ENCODE measurements at regions not wholly inside any gene's neighbourhood (a gene's known extent, or its start where the extent isn't known, plus 50 kb on each side); places are given as distances from the start of the nearest gene placed in this dataset.

DNA sequence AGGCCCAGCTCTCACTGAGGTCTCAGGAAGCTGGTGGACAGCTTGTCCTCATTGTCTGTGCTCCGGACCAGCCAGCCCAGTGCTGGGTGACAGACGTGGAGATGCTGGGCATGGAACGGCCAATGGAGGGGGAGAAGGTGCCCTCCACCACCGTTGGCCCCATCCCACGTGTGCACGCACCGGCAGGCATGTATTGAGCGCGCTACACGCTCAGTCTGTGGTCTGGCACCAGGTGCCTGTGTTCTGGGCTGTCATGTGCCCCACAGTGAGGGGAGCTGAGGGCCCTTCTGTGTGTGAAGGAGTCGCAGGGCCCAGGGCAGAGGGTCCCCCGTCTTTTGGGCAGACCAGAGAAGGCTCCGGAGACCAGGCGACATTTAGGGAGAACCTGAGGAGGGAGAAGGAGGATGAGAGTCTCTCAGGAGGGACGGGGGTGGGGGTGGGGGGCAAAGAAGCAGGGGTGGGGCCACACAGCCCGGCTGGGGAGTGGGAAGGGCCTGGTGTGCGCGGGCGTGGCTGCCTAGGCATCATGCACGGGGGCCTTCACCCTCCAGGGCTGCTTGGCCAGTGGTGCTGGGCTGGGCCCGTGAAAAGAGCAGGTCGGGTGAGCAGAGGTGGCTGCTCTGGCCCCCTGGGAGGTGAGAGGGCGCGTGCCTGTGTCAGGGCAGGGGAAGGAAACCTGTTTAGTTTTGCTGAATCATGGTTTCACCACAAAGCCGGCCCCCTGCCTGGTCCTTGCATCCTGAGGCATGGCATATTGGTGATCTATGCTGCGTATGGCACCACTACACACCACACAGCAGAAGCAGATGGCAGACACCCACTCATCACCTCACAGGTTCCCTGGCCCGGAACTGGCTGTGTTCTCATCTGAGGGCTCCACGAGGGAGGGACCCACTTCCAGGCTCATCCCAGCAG lies 86.7 kb upstream of the TTC34 start:
- no peak overlapping the region for H3K4me3 ChIP-seq (ENCODE audit: low read depth, low read length)
- TF ChIP-seq, protein P1, sequence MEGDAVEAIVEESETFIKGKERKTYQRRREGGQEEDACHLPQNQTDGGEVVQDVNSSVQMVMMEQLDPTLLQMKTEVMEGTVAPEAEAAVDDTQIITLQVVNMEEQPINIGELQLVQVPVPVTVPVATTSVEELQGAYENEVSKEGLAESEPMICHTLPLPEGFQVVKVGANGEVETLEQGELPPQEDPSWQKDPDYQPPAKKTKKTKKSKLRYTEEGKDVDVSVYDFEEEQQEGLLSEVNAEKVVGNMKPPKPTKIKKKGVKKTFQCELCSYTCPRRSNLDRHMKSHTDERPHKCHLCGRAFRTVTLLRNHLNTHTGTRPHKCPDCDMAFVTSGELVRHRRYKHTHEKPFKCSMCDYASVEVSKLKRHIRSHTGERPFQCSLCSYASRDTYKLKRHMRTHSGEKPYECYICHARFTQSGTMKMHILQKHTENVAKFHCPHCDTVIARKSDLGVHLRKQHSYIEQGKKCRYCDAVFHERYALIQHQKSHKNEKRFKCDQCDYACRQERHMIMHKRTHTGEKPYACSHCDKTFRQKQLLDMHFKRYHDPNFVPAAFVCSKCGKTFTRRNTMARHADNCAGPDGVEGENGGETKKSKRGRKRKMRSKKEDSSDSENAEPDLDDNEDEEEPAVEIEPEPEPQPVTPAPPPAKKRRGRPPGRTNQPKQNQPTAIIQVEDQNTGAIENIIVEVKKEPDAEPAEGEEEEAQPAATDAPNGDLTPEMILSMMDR (IDR thresholded peaks at IDR 0.05; ENCODE audit: insufficient read depth, low read length, poor library complexity, severe bottlenecking), result no peak
- peaks cover 11% of the 10 kb centered on the region for H3K27me3 ChIP-seq (ENCODE audit: control insufficient read depth, insufficient read depth, low read length)
- H3K36me3 ChIP-seq (ENCODE audit: control insufficient read depth, insufficient read depth, low read length), result no peaks in the 10 kb centered on the region
- no peak for DNase-seq (ENCODE audit: low read depth)

DNA sequence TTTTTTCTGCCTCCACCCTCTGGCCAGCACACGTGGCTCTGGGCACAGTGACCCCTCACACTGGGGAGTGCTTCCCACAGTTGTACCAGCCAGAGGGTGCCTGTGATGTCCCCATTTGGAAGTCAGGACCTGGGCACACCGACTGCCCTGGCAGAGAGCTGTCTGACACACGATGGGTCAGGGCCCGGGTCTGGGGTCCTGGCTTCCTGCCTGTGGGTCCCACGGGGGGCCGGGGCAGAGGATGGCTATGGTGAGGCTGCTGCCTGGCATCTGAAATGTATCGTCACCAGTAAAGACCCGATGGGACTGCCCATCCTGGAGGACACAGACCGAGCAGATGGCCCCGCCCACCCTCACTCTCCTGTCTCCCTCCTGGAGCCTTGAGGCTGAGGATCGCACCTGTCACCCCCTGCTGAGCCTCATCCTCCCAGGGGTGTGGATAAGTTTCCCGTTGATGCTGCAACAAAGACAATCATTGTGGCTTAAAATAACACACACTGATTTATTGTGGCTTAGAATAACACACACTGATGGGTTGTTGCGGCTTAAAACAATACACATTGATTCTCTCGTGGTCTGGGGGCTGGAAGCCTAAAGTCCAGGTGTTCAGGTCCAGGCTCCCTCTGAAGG lies 88.8 kb upstream of the TTC34 start:
- H3K27me3 ChIP-seq (ENCODE audit: control insufficient read depth, insufficient read depth, low read length), result no peaks in the 10 kb centered on the region
- no peak for DNase-seq (ENCODE audit: low read depth)
- no peak overlapping the region for H3K4me3 ChIP-seq (ENCODE audit: low read depth, low read length)
- TF ChIP-seq, protein P1 (IDR thresholded peaks at IDR 0.05; ENCODE audit: insufficient read depth, low read length, poor library complexity, severe bottlenecking), result no peak
- no peaks in the 10 kb centered on the region for H3K36me3 ChIP-seq (ENCODE audit: control insufficient read depth, insufficient read depth, low read length)

DNA sequence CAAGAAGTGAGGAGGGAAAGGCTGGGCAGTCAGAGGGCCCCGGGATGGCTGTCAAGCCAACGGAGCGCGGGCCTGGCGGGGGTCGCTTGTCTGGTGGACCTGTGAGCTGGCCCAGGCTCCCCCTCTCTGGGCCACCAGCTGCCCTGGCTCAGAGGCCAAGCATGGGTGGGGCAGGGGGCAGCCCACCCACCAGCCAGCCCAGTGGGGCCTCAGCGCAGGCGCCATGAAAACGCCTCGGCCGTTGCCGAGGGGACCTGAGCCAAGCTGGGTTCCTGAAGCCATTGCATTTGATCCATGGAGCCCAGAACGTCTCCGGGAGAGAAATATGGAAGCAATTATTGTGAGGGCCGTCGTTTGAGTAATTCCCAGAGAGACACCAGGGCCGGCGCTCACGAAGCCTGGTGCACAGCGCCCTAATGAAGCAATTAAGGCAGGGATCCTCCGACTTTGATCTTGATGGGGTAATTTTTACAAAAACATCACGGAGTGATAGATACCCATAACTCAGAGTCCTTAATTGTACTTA lies 90.5 kb upstream of the TTC34 start:
- Histone ChIP-seq H3K36me3 (ENCODE audit: control insufficient read depth, insufficient read depth, low read length) (no peaks in the 10 kb centered on the region), H3K27me3 (ENCODE audit: control insufficient read depth, insufficient read depth, low read length) (no peaks in the 10 kb centered on the region), H3K4me3 (ENCODE audit: low read depth, low read length) (no peak overlapping the region)
- TF ChIP-seq, protein P1 (IDR thresholded peaks at IDR 0.05; ENCODE audit: insufficient read depth, low read length, poor library complexity, severe bottlenecking), result no peak
- no peak for DNase-seq (ENCODE audit: low read depth)

DNA sequence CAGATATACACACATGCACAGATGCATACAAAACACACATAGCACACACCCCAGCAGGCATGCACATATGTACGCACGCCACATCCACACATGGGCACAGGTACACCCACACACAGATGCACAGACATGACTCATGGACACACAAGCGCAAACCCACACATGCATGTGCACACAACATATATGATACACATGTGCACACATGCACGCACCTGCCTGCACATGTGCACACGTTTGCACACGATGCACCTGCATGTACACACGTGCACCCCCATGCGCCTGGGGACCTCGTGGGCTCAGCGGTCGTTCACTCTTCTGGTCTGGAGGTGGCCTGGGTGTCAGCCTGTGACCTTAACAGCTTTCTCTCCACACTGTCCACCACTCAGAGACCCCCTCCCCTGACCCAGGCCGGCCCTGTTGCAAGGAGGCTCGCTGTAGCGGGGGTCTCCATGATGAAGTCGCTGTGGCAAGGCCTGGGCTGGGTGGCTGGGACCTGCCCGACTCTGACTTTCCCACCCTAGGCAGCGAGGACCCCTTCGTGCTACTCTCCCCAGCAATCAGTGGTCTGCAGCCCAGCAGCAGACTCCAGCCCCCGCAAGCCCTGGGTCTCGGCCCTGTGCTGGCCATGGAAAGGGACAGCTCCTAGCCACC lies 92.1 kb upstream of the TTC34 start:
- Histone ChIP-seq H3K27me3 (ENCODE audit: control insufficient read depth, insufficient read depth, low read length) (no peaks in the 10 kb centered on the region), H3K36me3 (ENCODE audit: control insufficient read depth, insufficient read depth, low read length) (no peaks in the 10 kb centered on the region), H3K4me3 (ENCODE audit: low read depth, low read length) (no peak overlapping the region)
- TF ChIP-seq, protein P1 (IDR thresholded peaks at IDR 0.05; ENCODE audit: insufficient read depth, low read length, poor library complexity, severe bottlenecking), result no peak
- DNase-seq (ENCODE audit: low read depth), result no peak

DNA sequence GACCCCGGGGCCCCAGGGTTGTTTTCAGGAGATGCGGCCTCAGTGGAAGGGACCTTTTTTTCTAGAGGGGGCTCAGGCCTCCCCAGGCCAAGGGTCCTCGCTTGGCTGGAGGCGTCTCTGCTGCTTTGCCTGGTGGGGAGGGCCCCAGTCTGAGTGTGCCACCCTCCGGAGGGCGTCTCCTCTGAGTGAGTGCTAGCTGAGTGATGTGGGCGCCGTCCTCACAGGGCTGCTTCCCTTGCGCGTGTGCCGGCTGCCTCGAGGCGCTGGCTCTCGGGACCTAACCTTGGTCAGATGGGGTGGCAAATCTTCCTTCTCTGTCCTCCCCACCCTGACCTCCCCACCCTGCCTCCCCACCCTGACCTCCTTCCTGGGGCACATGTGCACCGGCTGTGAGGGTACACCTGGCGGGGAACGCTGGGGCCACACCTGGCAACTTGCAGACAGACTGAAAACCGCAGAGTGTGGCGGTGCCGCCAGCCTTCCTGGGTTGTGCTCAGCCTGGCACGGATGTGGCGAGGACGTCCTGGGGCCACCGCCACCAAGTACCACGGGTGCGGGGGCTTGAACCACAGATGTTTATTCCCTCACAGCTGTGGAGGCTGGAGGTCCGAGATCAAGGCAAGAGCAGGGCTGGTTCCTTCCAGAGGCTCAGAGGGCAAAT lies 93.0 kb upstream of the TTC34 start:
- no peak overlapping the region for H3K4me3 ChIP-seq (ENCODE audit: low read depth, low read length)
- H3K36me3 ChIP-seq (ENCODE audit: control insufficient read depth, insufficient read depth, low read length), result no peaks in the 10 kb centered on the region
- no peaks in the 10 kb centered on the region for H3K27me3 ChIP-seq (ENCODE audit: control insufficient read depth, insufficient read depth, low read length)
- TF ChIP-seq, protein P1 (IDR thresholded peaks at IDR 0.05; ENCODE audit: insufficient read depth, low read length, poor library complexity, severe bottlenecking), result no peak
- DNase-seq (ENCODE audit: low read depth), result no peak

All from kidney epithelial cell (primary cell).